GM18499 (cell line): ENCODE measurements at regions not wholly inside any gene's neighbourhood (a gene's known extent, or its start where the extent isn't known, plus 50 kb on each side); places are given as distances from the start of the nearest gene placed in this dataset.

Experiments used
- ATAC-seq: cut with Tn5 transposase; IDR thresholded peaks from one replicate; pipeline ENCODE4 v1.9.1; 2021; ENCODE audit warnings: moderate number of reproducible peaks; ENCODE audit not compliant: insufficient read depth, unreplicated experiment

- ATAC-seq, result peak; percentile 40
Observed at GRCh38 chr3:30502742-30503073, 103.7 kb upstream of the TGFBR2 start.

GRCh38 chr3:30503446-30503845 lies 103.0 kb upstream of the TGFBR2 start:
- no peak for ATAC-seq

GRCh38 chr3:30504939-30505338 lies 101.5 kb upstream of the TGFBR2 start:
- no peak for ATAC-seq

- no peak for ATAC-seq
Observed at GRCh38 chr3:30505866-30506520, 100.4 kb upstream of the TGFBR2 start.

- ATAC-seq, result no peak
Observed at GRCh38 chr3:30508339-30508738, 98.1 kb upstream of the TGFBR2 start.

- no peak for ATAC-seq
Observed at GRCh38 chr3:30510596-30510995, 95.8 kb upstream of the TGFBR2 start.

- ATAC-seq, result no peak
Observed at GRCh38 chr3:30511524-30512251, 94.7 kb upstream of the TGFBR2 start.

- no peak for ATAC-seq
Observed at GRCh38 chr3:30512576-30512975, 93.8 kb upstream of the TGFBR2 start.

GRCh38 chr3:30513374-30514152 lies 92.8 kb upstream of the TGFBR2 start:
- no peak for ATAC-seq

GRCh38 chr3:30516238-30516637 lies 90.2 kb upstream of the TGFBR2 start:
- ATAC-seq, result no peak

GRCh38 chr3:30518181-30518864 lies 88.1 kb upstream of the TGFBR2 start:
- ATAC-seq, result no peak

- no peak for ATAC-seq
Observed at GRCh38 chr3:30518872-30519271, 87.5 kb upstream of the TGFBR2 start.

GRCh38 chr3:30520699-30521098 lies 85.7 kb upstream of the TGFBR2 start:
- no peak for ATAC-seq

GRCh38 chr3:30521156-30521715 lies 85.2 kb upstream of the TGFBR2 start:
- ATAC-seq, result no peak

GRCh38 chr3:30522476-30522875 lies 83.9 kb upstream of the TGFBR2 start:
- no peak for ATAC-seq

GRCh38 chr3:30523366-30523765 lies 83.0 kb upstream of the TGFBR2 start:
- ATAC-seq, result no peak

- ATAC-seq, result no peak
Observed at GRCh38 chr3:30524357-30525040, 81.9 kb upstream of the TGFBR2 start.

GRCh38 chr3:30526031-30526430 lies 80.4 kb upstream of the TGFBR2 start:
- ATAC-seq, result no peak

- ATAC-seq, result no peak
Observed at GRCh38 chr3:30527186-30527585, 79.2 kb upstream of the TGFBR2 start.

- no peak for ATAC-seq
Observed at GRCh38 chr3:30527720-30528119, 78.7 kb upstream of the TGFBR2 start.
